ENCODE measurements at regions not wholly inside any gene's neighbourhood (a gene's known extent, or its start where the extent isn't known, plus 50 kb on each side); places are given as distances from the start of the nearest gene placed in this dataset.

GRCh38 chr14:104296388-104297312, 158.3 kb downstream of the KIF26A start:
- no peaks in the 10 kb centered on the region for H3K4me1 ChIP-seq (ENCODE audit: control insufficient read depth in 2 of 2, insufficient read depth in 2 of 2, low read length in 2 of 2)
- H3K4me3 Mint-ChIP-seq = no peak overlapping the region
- H3K36me3 ChIP-seq (replicated peaks in 1 of 2; ENCODE audit: control extremely low read depth in 1 of 2, control insufficient read depth in 1 of 2, extremely low read depth in 1 of 2, insufficient read depth in 2 of 2, low read length in 1 of 2) = no peaks in the 10 kb centered on the region
- H3K4me1 Mint-ChIP-seq = no peaks in the 10 kb centered on the region
- ATAC-seq (ENCODE audit: low read depth) (no peak), DNase-seq (no peak)
- intact Hi-C loops (cut with micrococcal nuclease) = no loop called here
- no peak overlapping the region for H3K27ac ChIP-seq (ENCODE audit: low read length in 2 of 2)
- 76% methylated on average over 26 of the region's 26 CpGs for WGBS (ENCODE audit: insufficient coverage)
- no peak overlapping the region for H3K27ac Mint-ChIP-seq
- CTCF ChIA-PET = no interaction called here
- peaks cover 0 to 6% (median 0%) of the 10 kb centered on the region in 4 experiments for H3K27me3 ChIP-seq (replicated peaks in 1 of 4; ENCODE audit: control extremely low read depth in 1 of 4, control insufficient read depth in 3 of 4, insufficient read depth in 4 of 4, low read length in 3 of 4)
- H3K4me3 ChIP-seq (ENCODE audit: control extremely low read depth in 1 of 5, extremely low read depth in 1 of 5, insufficient read depth in 1 of 5, low read depth in 2 of 5, low read length in 4 of 5) = no peak overlapping the region
- no peak overlapping the region for H3K4me2 ChIP-seq (replicated peaks; ENCODE audit: low read depth, low read length, poor library complexity, severe bottlenecking)
- H3K9me3 ChIP-seq (ENCODE audit: control extremely low read depth in 1 of 3, control insufficient read depth in 2 of 3, insufficient read depth in 1 of 3, low read length in 2 of 3) = peaks cover 0 to 10% (median 0%) of the 10 kb centered on the region in 3 donors
- H3K9me3 Mint-ChIP-seq (ENCODE audit: insufficient read depth) = no peaks in the 10 kb centered on the region
- peaks cover 4% of the 10 kb centered on the region for H3K27me3 Mint-ChIP-seq
- no peak overlapping the region for H2AFZ ChIP-seq (ENCODE audit: insufficient read depth, low read depth, low read length, poor library complexity, severe bottlenecking)
- TF ChIP-seq CTCF (IDR thresholded peaks at IDR 0.05) = no peak
- H3K9ac ChIP-seq (ENCODE audit: low read length) = no peak overlapping the region
- POLR2A ChIA-PET = no interaction called here
- no peaks in the 10 kb centered on the region for H4K20me1 ChIP-seq (ENCODE audit: control insufficient read depth, insufficient read depth, low read length, poor library complexity, severe bottlenecking)
- H3K79me2 ChIP-seq (ENCODE audit: control insufficient read depth, insufficient read depth, low read length) = no peaks in the 10 kb centered on the region

GRCh38 chr14:104297313-104297704, 158.9 kb downstream of the KIF26A start:
- Mint-ChIP-seq H3K27me3 (peaks cover 4% of the 10 kb centered on the region), H3K27ac (no peak overlapping the region), H3K9me3 (ENCODE audit: insufficient read depth) (no peaks in the 10 kb centered on the region), H3K4me1 (no peaks in the 10 kb centered on the region), H3K4me3 (no peak overlapping the region)
- H3K27me3 ChIP-seq (replicated peaks in 1 of 4; ENCODE audit: control extremely low read depth in 1 of 4, control insufficient read depth in 3 of 4, insufficient read depth in 4 of 4, low read length in 3 of 4) = peaks cover 0 to 6% (median 0%) of the 10 kb centered on the region in 4 experiments
- no peaks in the 10 kb centered on the region for H3K4me1 ChIP-seq (ENCODE audit: control insufficient read depth in 2 of 2, insufficient read depth in 2 of 2, low read length in 2 of 2)
- no peaks in the 10 kb centered on the region for H3K36me3 ChIP-seq (replicated peaks in 1 of 2; ENCODE audit: control extremely low read depth in 1 of 2, control insufficient read depth in 1 of 2, extremely low read depth in 1 of 2, insufficient read depth in 2 of 2, low read length in 1 of 2)
- H4K20me1 ChIP-seq (ENCODE audit: control insufficient read depth, insufficient read depth, low read length, poor library complexity, severe bottlenecking) = no peaks in the 10 kb centered on the region
- ChIA-PET CTCF (no interaction called here), POLR2A (no interaction called here)
- H2AFZ ChIP-seq (ENCODE audit: insufficient read depth, low read depth, low read length, poor library complexity, severe bottlenecking) = no peak overlapping the region
- H3K27ac ChIP-seq (ENCODE audit: low read length in 2 of 2) = no peak overlapping the region
- WGBS (ENCODE audit: insufficient coverage) = 81% methylated on average over 5 of the region's 7 CpGs
- intact Hi-C loops (cut with micrococcal nuclease) = no loop called here
- H3K4me3 ChIP-seq (ENCODE audit: control extremely low read depth in 1 of 5, extremely low read depth in 1 of 5, insufficient read depth in 1 of 5, low read depth in 2 of 5, low read length in 4 of 5) = no peak overlapping the region
- H3K79me2 ChIP-seq (ENCODE audit: control insufficient read depth, insufficient read depth, low read length) = no peaks in the 10 kb centered on the region
- DNase-seq = no peak
- no peak for ATAC-seq (ENCODE audit: low read depth)
- H3K4me2 ChIP-seq (replicated peaks; ENCODE audit: low read depth, low read length, poor library complexity, severe bottlenecking) = no peak overlapping the region
- peaks cover 0 to 12% (median 0%) of the 10 kb centered on the region in 3 donors for H3K9me3 ChIP-seq (ENCODE audit: control extremely low read depth in 1 of 3, control insufficient read depth in 2 of 3, insufficient read depth in 1 of 3, low read length in 2 of 3)
- no peak for TF ChIP-seq CTCF (IDR thresholded peaks at IDR 0.05)
- TF ChIP-seq EZH2 (IDR thresholded peaks at IDR 0.05; ENCODE audit: borderline replicate concordance, insufficient read depth, low read depth, low read length, poor library complexity, severe bottlenecking) = no peak
- no peak overlapping the region for H3K9ac ChIP-seq (ENCODE audit: low read length)
